B cell (primary cell): ENCODE measurements at regions not wholly inside any gene's neighbourhood (a gene's known extent, or its start where the extent isn't known, plus 50 kb on each side); places are given as distances from the start of the nearest gene placed in this dataset.

Experiments
- ATAC-seq: fragments of 200-7000 bp; cut with Tn5 transposase; one replicate; pipeline ENCODE4 v1.10.0; 2021; ENCODE audit warnings: low read depth, mild to moderate bottlenecking, moderate number of reproducible peaks, moderate library complexity
- CTCF ChIA-PET: fragments of 350-600 bp; sonication (Branson Sonifier 250); formaldehyde crosslinking; loops from one replicate; lab custom pipeline; 2021; ENCODE audit warnings: antibody characterized with exemption, inconsistent platforms; lab: Charles Lee
- POLR2A ChIA-PET: fragments of 350-600 bp; sonication (Branson Sonifier 250); formaldehyde crosslinking; loops from one replicate; lab custom pipeline; 2021; ENCODE audit warnings: antibody characterized with exemption; lab: Charles Lee
- DNase-seq: peaks from one replicate; pipeline ENCODE4 v3.0.0; 2013
- H2AFZ ChIP-seq: 2 replicates; pipeline ENCODE4 v1.6.1; 2012; ENCODE audit warnings: mild to moderate bottlenecking, low read depth, low read length; ENCODE audit not compliant: insufficient read depth, poor library complexity, severe bottlenecking
- H3K27ac ChIP-seq, 2 donors: 1 replicate in 1 of 2; 2 replicates in 1 of 2; pipeline ENCODE4 v1.5.1; 2012 to 2013; ENCODE audit warnings: low read length in 2 of 2, mild to moderate bottlenecking in 2 of 2, moderate library complexity in 1 of 2
- H3K27me3 ChIP-seq, 4 experiments: fragments of 200-600 bp in 1 of 4; sonication (generic) in 1 of 4; replicated peaks in 1 of 4; 1 replicate in 2 of 4; 2 replicates in 2 of 4; pipeline versions ENCODE4 v1.6.1 to v1.7.0; 2013 to 2016; ENCODE audit warnings: low read length in 3 of 4, mild to moderate bottlenecking in 2 of 4, mixed read lengths in 1 of 4, moderate library complexity in 1 of 4; ENCODE audit not compliant: insufficient read depth in 4 of 4, control insufficient read depth in 3 of 4; ENCODE audit errors: control extremely low read depth in 1 of 4
- H3K36me3 ChIP-seq, 2 experiments: replicated peaks in 1 of 2; 1 replicate in 1 of 2; 2 replicates in 1 of 2; pipeline versions ENCODE4 v1.6.1 to v1.7.1; 2013; ENCODE audit warnings: low read length in 1 of 2; ENCODE audit not compliant: insufficient read depth in 2 of 2, control insufficient read depth in 1 of 2; ENCODE audit errors: control extremely low read depth in 1 of 2, extremely low read depth in 1 of 2
- H3K4me1 ChIP-seq, 2 donors: fragments of 200-600 bp in 1 of 2; sonication (generic) in 1 of 2; 1 replicate in 1 of 2; 2 replicates in 1 of 2; pipeline versions ENCODE4 v1.5.1 to v1.6.1; 2013 to 2017; ENCODE audit warnings: low read length in 2 of 2; ENCODE audit not compliant: control insufficient read depth in 2 of 2, insufficient read depth in 2 of 2
- H3K4me2 ChIP-seq: replicated peaks from 2 replicates; pipeline ENCODE3; 2012; ENCODE audit warnings: mild to moderate bottlenecking, low read depth, low read length; ENCODE audit not compliant: poor library complexity, severe bottlenecking
- H3K4me3 ChIP-seq, 5 experiments: fragments of 200-600 bp in 1 of 5; sonication (generic) in 1 of 5; 1 replicate in 3 of 5; 2 replicates in 2 of 5; pipeline versions ENCODE4 v1.5.1 to v1.7.0; 2011 to 2016; ENCODE audit warnings: low read length in 4 of 5, mild to moderate bottlenecking in 4 of 5, low read depth in 2 of 5, control low read depth in 1 of 5, moderate library complexity in 1 of 5; ENCODE audit not compliant: insufficient read depth in 1 of 5; ENCODE audit errors: control extremely low read depth in 1 of 5, extremely low read depth in 1 of 5
- H3K79me2 ChIP-seq: fragments of 200-600 bp; sonication (generic); one replicate; pipeline ENCODE4 v1.6.0; 2016; ENCODE audit warnings: low read length; ENCODE audit not compliant: control insufficient read depth, insufficient read depth
- H3K9ac ChIP-seq: fragments of 200-600 bp; sonication (generic); 2 replicates; pipeline ENCODE4 v1.6.1; 2017; ENCODE audit warnings: mild to moderate bottlenecking, low read length, moderate library complexity
- H3K9me3 ChIP-seq, 3 donors: one replicate each; pipeline versions ENCODE4 v1.6.1 to v1.7.1; 2013; ENCODE audit warnings: low read length in 2 of 3; ENCODE audit not compliant: control insufficient read depth in 2 of 3, insufficient read depth in 1 of 3; ENCODE audit errors: control extremely low read depth in 1 of 3
- H4K20me1 ChIP-seq: 2 replicates; pipeline ENCODE4 v1.6.0; 2012; ENCODE audit warnings: mild to moderate bottlenecking, low read length; ENCODE audit not compliant: insufficient read depth, control insufficient read depth, poor library complexity, severe bottlenecking
- H3K27ac Mint-ChIP-seq: one replicate; pipeline ENCODE4 v1.8.0; 2021; ENCODE audit warnings: mixed read lengths
- H3K27me3 Mint-ChIP-seq: one replicate; pipeline ENCODE4 v1.8.0; 2021; ENCODE audit warnings: mixed read lengths
- H3K4me1 Mint-ChIP-seq: one replicate; pipeline ENCODE4 v1.8.0; 2021; ENCODE audit warnings: mixed read lengths
- H3K4me3 Mint-ChIP-seq: one replicate; pipeline ENCODE4 v1.8.0; 2021; ENCODE audit warnings: mixed read lengths
- H3K9me3 Mint-ChIP-seq: one replicate; pipeline ENCODE4 v1.8.0; 2022; ENCODE audit warnings: mixed read lengths; ENCODE audit not compliant: insufficient read depth
- CTCF ChIP-seq: fragments of 200-600 bp; IDR thresholded peaks from one replicate; pipeline ENCODE4 v1.8.0; 2022; ENCODE audit warnings: antibody characterized with exemption, mild to moderate bottlenecking
- EZH2 ChIP-seq: IDR thresholded peaks from 2 replicates; pipeline ENCODE4 v1.6.1; 2012; ENCODE audit warnings: borderline replicate concordance, low read depth, mild to moderate bottlenecking, moderate library complexity, low read length; ENCODE audit not compliant: insufficient read depth, poor library complexity, severe bottlenecking
- WGBS: methylation state at CpG from one replicate; pipeline ENCODE4 v1.1.5; 2013; ENCODE audit warnings: missing lambda C conversion rate; ENCODE audit not compliant: insufficient coverage; 5-methylcytosine and 5-hydroxymethylcytosine counted together
- intact Hi-C: fragments of 100-400 bp; cut with micrococcal nuclease; formaldehyde crosslinking; loops from one replicate; pipeline ENCODE4 v1.10.0; 2022

- CTCF ChIA-PET = no interaction called here
- POLR2A ChIA-PET = no interaction called here
- no CpG with 5 or more reads among the region's 1 CpG for WGBS
- DNase-seq (no peak), ATAC-seq (no peak)
- Histone ChIP-seq H3K9ac (no peak overlapping the region), H2AFZ (no peak overlapping the region), H3K4me3 (no peak overlapping the region), H3K36me3 (no peaks in the 10 kb centered on the region), H3K4me1 (no peaks in the 10 kb centered on the region), H3K27me3 (no peaks in the 10 kb centered on the region), H4K20me1 (no peaks in the 10 kb centered on the region), H3K4me2 (no peak overlapping the region), H3K27ac (no peak overlapping the region), H3K9me3 (peaks cover 0 to under 1% (median 0%) of the 10 kb centered on the region in 3 donors), H3K79me2 (no peaks in the 10 kb centered on the region)
- Mint-ChIP-seq H3K4me3 (no peak overlapping the region), H3K4me1 (no peaks in the 10 kb centered on the region), H3K27ac (no peak overlapping the region), H3K9me3 (no peaks in the 10 kb centered on the region), H3K27me3 (no peaks in the 10 kb centered on the region)
- TF ChIP-seq CTCF = no peak
- no peak for TF ChIP-seq EZH2
- intact Hi-C loops = no loop called here
These were observed 1694.8 kb downstream of the PCDH9 start for GRCh38 chr13:65535370-65535769.

GRCh38 chr13:65532231-65532630, 1697.9 kb downstream of the PCDH9 start:
- Histone ChIP-seq H3K27me3 (no peaks in the 10 kb centered on the region), H3K4me2 (no peak overlapping the region), H3K9me3 (no peaks in the 10 kb centered on the region), H3K27ac (no peak overlapping the region), H3K9ac (no peak overlapping the region), H3K4me3 (no peak overlapping the region), H3K79me2 (no peaks in the 10 kb centered on the region), H2AFZ (no peak overlapping the region), H3K4me1 (no peaks in the 10 kb centered on the region), H4K20me1 (no peaks in the 10 kb centered on the region), H3K36me3 (no peaks in the 10 kb centered on the region)
- ChIA-PET CTCF (interaction anchor here (0.7 kb wide), 1 partner anchor 653 kb away, joined by 3 read pairs; no protein-coding TSS in a partner anchor), POLR2A (no interaction called here)
- DNase-seq (no peak), ATAC-seq (no peak)
- WGBS = no CpG with 5 or more reads among the region's 4 CpGs
- TF ChIP-seq CTCF (no peak), EZH2 (no peak)
- Mint-ChIP-seq H3K4me1 (no peaks in the 10 kb centered on the region), H3K9me3 (no peaks in the 10 kb centered on the region), H3K27ac (no peak overlapping the region), H3K4me3 (no peak overlapping the region), H3K27me3 (no peaks in the 10 kb centered on the region)
- intact Hi-C loops = no loop called here
